Stomach (tissue), 4 donors: ENCODE measurements at regions not wholly inside any gene's neighbourhood (a gene's known extent, or its start where the extent isn't known, plus 50 kb on each side); places are given as distances from the start of the nearest gene placed in this dataset.

Experiments
- EP300 ChIP-seq: sonication (generic); formaldehyde crosslinking; IDR thresholded peaks from one replicate; pipeline ENCODE4 v1.6.1; 2017; ENCODE audit warnings: antibody characterized with exemption
- POLR2A ChIP-seq, 4 donors: fragments of 450-650 bp; IDR thresholded peaks; one replicate each; pipeline ENCODE4 v1.6.1; 2016; ENCODE audit warnings: antibody characterized with exemption in 4 of 4, control low read depth in 2 of 4, mild to moderate bottlenecking in 1 of 4, moderate library complexity in 1 of 4
- POLR2AphosphoS5 ChIP-seq, 3 donors: sonication (generic); formaldehyde crosslinking; IDR thresholded peaks; one replicate each; pipeline ENCODE4 v1.6.1; 2016; ENCODE audit warnings: antibody characterized with exemption in 3 of 3
- TF ChIP-seq, protein P1 (sequence below), 7 experiments: fragments of 450-650 bp in 4 of 7; fragments of 200-600 bp in 3 of 7; sonication (generic) in 3 of 7; IDR thresholded peaks; one replicate each; pipeline ENCODE4 v1.5.1; 2016 to 2019; ENCODE audit warnings: antibody characterized with exemption in 7 of 7, control low read depth in 2 of 7, mild to moderate bottlenecking in 1 of 7

DNA sequence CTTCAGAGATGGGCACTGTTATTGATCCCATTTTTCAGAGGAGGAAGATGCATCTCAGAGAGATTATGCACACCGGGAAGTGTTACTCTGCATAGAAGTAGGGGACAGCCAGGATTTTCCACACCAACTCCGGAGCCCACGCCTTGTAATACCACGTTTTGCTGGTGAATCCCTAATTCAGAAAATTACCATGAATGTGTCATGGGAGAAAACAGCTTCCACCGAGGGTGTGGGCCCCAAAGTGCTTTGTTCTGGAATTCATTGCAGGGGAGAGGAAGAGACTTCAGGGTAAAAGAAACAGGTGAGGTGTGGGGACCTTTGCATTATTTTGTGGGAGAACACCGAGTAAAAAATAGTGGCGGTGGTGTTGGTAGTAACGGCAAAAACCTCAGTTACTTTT is 1051.4 kb upstream of the RBFOX1 start:
- TF ChIP-seq, protein P1, sequence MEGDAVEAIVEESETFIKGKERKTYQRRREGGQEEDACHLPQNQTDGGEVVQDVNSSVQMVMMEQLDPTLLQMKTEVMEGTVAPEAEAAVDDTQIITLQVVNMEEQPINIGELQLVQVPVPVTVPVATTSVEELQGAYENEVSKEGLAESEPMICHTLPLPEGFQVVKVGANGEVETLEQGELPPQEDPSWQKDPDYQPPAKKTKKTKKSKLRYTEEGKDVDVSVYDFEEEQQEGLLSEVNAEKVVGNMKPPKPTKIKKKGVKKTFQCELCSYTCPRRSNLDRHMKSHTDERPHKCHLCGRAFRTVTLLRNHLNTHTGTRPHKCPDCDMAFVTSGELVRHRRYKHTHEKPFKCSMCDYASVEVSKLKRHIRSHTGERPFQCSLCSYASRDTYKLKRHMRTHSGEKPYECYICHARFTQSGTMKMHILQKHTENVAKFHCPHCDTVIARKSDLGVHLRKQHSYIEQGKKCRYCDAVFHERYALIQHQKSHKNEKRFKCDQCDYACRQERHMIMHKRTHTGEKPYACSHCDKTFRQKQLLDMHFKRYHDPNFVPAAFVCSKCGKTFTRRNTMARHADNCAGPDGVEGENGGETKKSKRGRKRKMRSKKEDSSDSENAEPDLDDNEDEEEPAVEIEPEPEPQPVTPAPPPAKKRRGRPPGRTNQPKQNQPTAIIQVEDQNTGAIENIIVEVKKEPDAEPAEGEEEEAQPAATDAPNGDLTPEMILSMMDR (IDR thresholded peaks at IDR 0.05): no peak
- no peak for TF ChIP-seq POLR2A (IDR thresholded peaks at IDR 0.05)
- no peak for TF ChIP-seq POLR2AphosphoS5 (IDR thresholded peaks at IDR 0.05)
- TF ChIP-seq EP300: no peak
